ENCODE measurements at regions not wholly inside any gene's neighbourhood (a gene's known extent, or its start where the extent isn't known, plus 50 kb on each side); places are given as distances from the start of the nearest gene placed in this dataset.

DNA sequence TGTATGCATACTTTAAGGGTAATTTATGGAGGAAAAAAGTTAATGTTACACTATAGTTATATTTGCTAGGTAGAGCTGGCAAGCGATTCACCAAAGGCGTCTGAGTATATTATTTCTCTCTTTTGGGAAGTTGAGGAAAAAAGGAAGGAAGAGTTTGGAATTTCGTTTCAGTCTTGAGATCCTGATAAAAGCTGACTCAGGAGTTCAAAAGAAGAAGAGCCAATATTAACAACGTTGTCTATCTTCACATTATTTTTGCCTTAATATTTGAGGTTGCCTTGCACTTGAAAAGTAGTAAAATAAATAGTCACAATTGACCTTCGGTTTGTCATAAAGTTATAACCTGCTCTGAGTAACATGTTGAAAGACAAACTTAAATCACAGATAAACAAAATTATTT, 888.6 kb downstream of the KCNJ2 start:
- Histone ChIP-seq H3K4me1 (replicated peaks) (no peaks in the 10 kb centered on the region), H3K4me3 (no peak overlapping the region), H3K27me3 (replicated peaks; ENCODE audit: insufficient read depth) (no peaks in the 10 kb centered on the region), H3K9me3 (no peaks in the 10 kb centered on the region), H3K27ac (no peak overlapping the region), H3K36me3 (no peaks in the 10 kb centered on the region)
- DNase-seq (ENCODE audit: low spot score): no peak
- intact Hi-C loops (cut with DNase I): no loop called here
- 87% methylated on average over 5 of the region's 5 CpGs for WGBS
- no peak for TF ChIP-seq POLR2A (IDR thresholded peaks at IDR 0.05)
- TF ChIP-seq, protein P1, sequence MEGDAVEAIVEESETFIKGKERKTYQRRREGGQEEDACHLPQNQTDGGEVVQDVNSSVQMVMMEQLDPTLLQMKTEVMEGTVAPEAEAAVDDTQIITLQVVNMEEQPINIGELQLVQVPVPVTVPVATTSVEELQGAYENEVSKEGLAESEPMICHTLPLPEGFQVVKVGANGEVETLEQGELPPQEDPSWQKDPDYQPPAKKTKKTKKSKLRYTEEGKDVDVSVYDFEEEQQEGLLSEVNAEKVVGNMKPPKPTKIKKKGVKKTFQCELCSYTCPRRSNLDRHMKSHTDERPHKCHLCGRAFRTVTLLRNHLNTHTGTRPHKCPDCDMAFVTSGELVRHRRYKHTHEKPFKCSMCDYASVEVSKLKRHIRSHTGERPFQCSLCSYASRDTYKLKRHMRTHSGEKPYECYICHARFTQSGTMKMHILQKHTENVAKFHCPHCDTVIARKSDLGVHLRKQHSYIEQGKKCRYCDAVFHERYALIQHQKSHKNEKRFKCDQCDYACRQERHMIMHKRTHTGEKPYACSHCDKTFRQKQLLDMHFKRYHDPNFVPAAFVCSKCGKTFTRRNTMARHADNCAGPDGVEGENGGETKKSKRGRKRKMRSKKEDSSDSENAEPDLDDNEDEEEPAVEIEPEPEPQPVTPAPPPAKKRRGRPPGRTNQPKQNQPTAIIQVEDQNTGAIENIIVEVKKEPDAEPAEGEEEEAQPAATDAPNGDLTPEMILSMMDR (IDR thresholded peaks at IDR 0.05): no peak

GRCh38 chr17:71063127-71063526, 893.8 kb downstream of the KCNJ2 start:
- Histone ChIP-seq H3K36me3 (no peaks in the 10 kb centered on the region), H3K27ac (no peak overlapping the region), H3K4me1 (replicated peaks) (no peaks in the 10 kb centered on the region), H3K27me3 (replicated peaks; ENCODE audit: insufficient read depth) (no peaks in the 10 kb centered on the region), H3K4me3 (no peak overlapping the region), H3K9me3 (no peaks in the 10 kb centered on the region)
- intact Hi-C loops (cut with DNase I): no loop called here
- 63% methylated on average over 2 of the region's 2 CpGs for WGBS
- TF ChIP-seq, protein P1 (IDR thresholded peaks at IDR 0.05): no peak
- TF ChIP-seq POLR2AphosphoS5 (IDR thresholded peaks at IDR 0.05): no peak
- no peak for TF ChIP-seq POLR2A (IDR thresholded peaks at IDR 0.05)
- DNase-seq (ENCODE audit: low spot score): no peak

- no peak for TF ChIP-seq POLR2AphosphoS5 (IDR thresholded peaks at IDR 0.05)
- TF ChIP-seq, protein P1 (IDR thresholded peaks at IDR 0.05): no peak
- no peak for TF ChIP-seq POLR2A (IDR thresholded peaks at IDR 0.05)
- Histone ChIP-seq H3K9me3 (no peaks in the 10 kb centered on the region), H3K27ac (no peak overlapping the region), H3K27me3 (replicated peaks; ENCODE audit: insufficient read depth) (no peaks in the 10 kb centered on the region), H3K4me3 (no peak overlapping the region), H3K4me1 (replicated peaks) (no peaks in the 10 kb centered on the region), H3K36me3 (no peaks in the 10 kb centered on the region)
- 74% methylated on average over 3 of the region's 3 CpGs for WGBS
- intact Hi-C loops (cut with DNase I): no loop called here
- no peak for DNase-seq (ENCODE audit: low spot score)
Measured at GRCh38 chr17:71063559-71063958, 894.2 kb downstream of the KCNJ2 start.

DNA sequence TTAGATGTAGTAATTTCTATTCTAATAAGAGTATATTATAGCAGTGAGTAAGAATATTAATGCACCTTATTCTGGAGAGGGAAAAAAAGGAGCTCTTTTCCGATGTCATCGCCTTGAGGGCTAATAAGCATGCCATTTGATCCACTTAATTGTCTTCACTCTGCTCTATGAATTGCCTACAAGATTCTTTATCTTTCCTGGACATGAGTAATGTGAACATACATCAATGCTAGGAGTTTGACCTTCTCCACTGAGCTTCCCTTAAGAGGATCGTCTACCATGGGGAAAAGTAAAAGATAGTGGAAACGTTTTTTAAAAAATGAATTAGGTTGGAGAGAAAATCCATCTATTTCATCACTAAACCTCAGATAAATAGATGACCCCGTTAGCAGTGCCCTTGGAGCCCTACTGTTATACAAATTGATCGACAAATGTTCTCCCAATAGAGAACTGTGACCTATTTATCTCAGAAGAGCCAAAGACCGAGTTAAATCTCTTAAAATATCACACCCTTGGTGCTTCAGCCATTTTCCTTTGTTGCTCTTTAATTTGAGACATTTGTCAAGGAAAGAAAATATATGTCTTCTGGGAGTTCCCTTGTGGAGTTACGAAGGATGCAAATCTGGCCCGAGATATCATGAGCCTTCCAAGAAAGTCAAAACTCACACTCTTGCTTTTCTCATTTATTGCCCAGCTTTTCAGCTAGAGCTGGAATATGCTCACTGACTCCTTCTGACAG, 898.5 kb downstream of the KCNJ2 start:
- no peaks in the 10 kb centered on the region for H3K27me3 ChIP-seq (replicated peaks; ENCODE audit: insufficient read depth)
- no peaks in the 10 kb centered on the region for H3K36me3 ChIP-seq
- H3K9me3 ChIP-seq: no peaks in the 10 kb centered on the region
- DNase-seq (ENCODE audit: low spot score): no peak
- TF ChIP-seq, protein P1 (IDR thresholded peaks at IDR 0.05): no peak
- TF ChIP-seq POLR2AphosphoS5 (IDR thresholded peaks at IDR 0.05) (no peak), POLR2A (IDR thresholded peaks at IDR 0.05) (no peak)
- H3K27ac ChIP-seq: no peak overlapping the region
- WGBS: 85% methylated on average over 9 of the region's 9 CpGs
- intact Hi-C loops (cut with DNase I): no loop called here
- H3K4me1 ChIP-seq (replicated peaks): no peaks in the 10 kb centered on the region
- H3K4me3 ChIP-seq: no peak overlapping the region

DNA sequence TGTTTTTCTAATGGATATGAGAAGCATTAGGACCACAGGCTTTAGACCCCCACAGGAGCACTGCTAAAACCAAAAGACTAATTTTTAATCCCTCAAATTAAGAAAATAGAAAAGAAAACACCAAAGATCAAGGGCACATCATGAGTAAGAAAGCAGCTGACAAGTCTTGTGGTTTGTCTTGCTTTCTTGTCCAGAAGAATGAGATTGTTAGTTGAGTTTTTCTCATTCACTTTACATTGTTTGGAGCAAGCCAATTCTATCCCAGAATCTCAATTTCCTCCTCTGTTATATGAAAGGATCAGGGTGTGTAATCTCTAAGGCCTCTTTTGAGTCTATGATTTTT, 899.0 kb downstream of the KCNJ2 start:
- TF ChIP-seq POLR2A (IDR thresholded peaks at IDR 0.05) (no peak), POLR2AphosphoS5 (IDR thresholded peaks at IDR 0.05) (no peak)
- TF ChIP-seq, protein P1 (IDR thresholded peaks at IDR 0.05): no peak
- DNase-seq (ENCODE audit: low spot score): no peak
- Histone ChIP-seq H3K36me3 (no peaks in the 10 kb centered on the region), H3K9me3 (no peaks in the 10 kb centered on the region), H3K27ac (no peak overlapping the region), H3K4me1 (replicated peaks) (no peaks in the 10 kb centered on the region), H3K4me3 (no peak overlapping the region), H3K27me3 (replicated peaks; ENCODE audit: insufficient read depth) (no peaks in the 10 kb centered on the region)
- intact Hi-C loops (cut with DNase I): no loop called here
